IMR-90 (cell line): ENCODE measurements at regions not wholly inside any gene's neighbourhood (a gene's known extent, or its start where the extent isn't known, plus 50 kb on each side); places are given as distances from the start of the nearest gene placed in this dataset.

ENCODE experiments used
- ATAC-seq: fragments of 200-7000 bp; cut with Tn5 transposase; 2 replicates; pipeline ENCODE4 v1.9.1; 2020; ENCODE audit warnings: low read depth, mild to moderate bottlenecking, moderate library complexity
- BruUV-seq: library from RNA; stranded (reverse); fragments of 400-500 nt; replicated peaks from 2 replicates; lab custom pipeline; 2021; lab: Mats Ljungman, UMichigan
- CTCF ChIA-PET: fragments of 300-600 bp; formaldehyde crosslinking; extraction: SDS; loops from one replicate; lab custom pipeline; 2021; ENCODE audit warnings: antibody characterized with exemption; lab: Yijun Ruan, JAX
- POLR2A ChIA-PET: fragments of 300-600 bp; sonication (Branson Sonifier 250); formaldehyde crosslinking; loops from one replicate; lab custom pipeline; 2022; ENCODE audit warnings: antibody characterized with exemption; ENCODE audit not compliant: unreplicated experiment; lab: Charles Lee
- DNase-seq: peaks from one replicate; pipeline ENCODE4 v3.0.0; 2013
- H2AFZ ChIP-seq: replicated peaks from 2 replicates; pipeline ENCODE3; 2013; ENCODE audit warnings: low read length, mild to moderate bottlenecking; ENCODE audit not compliant: poor library complexity
- H2AK5ac ChIP-seq: 2 replicates; pipeline ENCODE4 v1.6.1; 2013; ENCODE audit warnings: low read depth, low read length, inconsistent platforms
- H2AK9ac ChIP-seq: replicated peaks from 2 replicates; pipeline ENCODE3; 2013; ENCODE audit warnings: mild to moderate bottlenecking, low read depth, low read length, moderate library complexity; ENCODE audit not compliant: poor library complexity
- H2BK120ac ChIP-seq: 2 replicates; pipeline ENCODE4 v1.6.1; 2013; ENCODE audit warnings: low read depth, low read length, inconsistent platforms
- H2BK15ac ChIP-seq: 3 replicates; pipeline ENCODE4 v1.6.1; 2013; ENCODE audit warnings: low read depth, low read length, inconsistent platforms
- H2BK20ac ChIP-seq: 2 replicates; pipeline ENCODE4 v1.6.1; 2013; ENCODE audit warnings: low read depth, mild to moderate bottlenecking, inconsistent platforms, low read length, moderate library complexity
- H2BK5ac ChIP-seq: 2 replicates; pipeline ENCODE4 v1.6.1; 2013; ENCODE audit warnings: mild to moderate bottlenecking, low read depth, low read length, inconsistent platforms; ENCODE audit not compliant: poor library complexity, severe bottlenecking
- H3K14ac ChIP-seq: replicated peaks from 2 replicates; pipeline ENCODE4 v1.6.1; 2013; ENCODE audit warnings: low read depth, low read length, inconsistent platforms
- H3K18ac ChIP-seq: 2 replicates; pipeline ENCODE4 v1.6.1; 2013; ENCODE audit warnings: low read depth, low read length, control low read depth
- H3K23ac ChIP-seq: 2 replicates; pipeline ENCODE4 v1.6.1; 2013; ENCODE audit warnings: low read depth, low read length, inconsistent platforms
- H3K27ac ChIP-seq: 2 replicates; pipeline ENCODE4 v1.5.1; 2013; ENCODE audit warnings: mild to moderate bottlenecking, control low read depth, low read length; ENCODE audit not compliant: insufficient read depth
- H3K27me3 ChIP-seq: 2 replicates; pipeline ENCODE4 v1.6.1; 2013; ENCODE audit warnings: low read length; ENCODE audit not compliant: control insufficient read depth, insufficient read depth
- H3K36me3 ChIP-seq: 2 replicates; pipeline ENCODE4 v1.6.1; 2013; ENCODE audit warnings: low read length, mixed read lengths; ENCODE audit not compliant: control insufficient read depth, insufficient read depth
- H3K4ac ChIP-seq: 2 replicates; pipeline ENCODE4 v1.6.1; 2013; ENCODE audit warnings: low read depth, low read length, inconsistent platforms
- H3K4me1 ChIP-seq: 2 replicates; pipeline ENCODE4 v1.6.1; 2013; ENCODE audit warnings: low read length, mixed read lengths; ENCODE audit not compliant: control insufficient read depth, insufficient read depth
- H3K4me2 ChIP-seq: 2 replicates; pipeline ENCODE4 v1.6.1; 2013; ENCODE audit warnings: low read depth, mild to moderate bottlenecking, control low read depth, low read length, moderate library complexity
- H3K4me3 ChIP-seq: 2 replicates; pipeline ENCODE4 v1.5.1; 2013; ENCODE audit warnings: low read depth, mild to moderate bottlenecking, control low read depth, low read length, moderate library complexity; ENCODE audit not compliant: insufficient read depth
- H3K56ac ChIP-seq: 2 replicates; pipeline ENCODE4 v1.6.1; 2013; ENCODE audit warnings: low read length, inconsistent platforms; ENCODE audit not compliant: insufficient read depth; ENCODE audit errors: extremely low read depth
- H3K79me1 ChIP-seq, 2 experiments: 2 replicates each; pipeline ENCODE4 v1.6.1; 2013; ENCODE audit warnings: low read length in 2 of 2, inconsistent platforms in 1 of 2, low read depth in 1 of 2
- H3K9ac ChIP-seq: 2 replicates; pipeline ENCODE4 v1.6.1; 2013; ENCODE audit warnings: low read depth, low read length, control low read depth
- H3K9me1 ChIP-seq: 2 replicates; pipeline ENCODE4 v1.6.1; 2013; ENCODE audit warnings: low read length, inconsistent platforms; ENCODE audit not compliant: insufficient read depth
- H3K9me3 ChIP-seq: 2 replicates; pipeline ENCODE4 v1.6.1; 2013; ENCODE audit warnings: low read length; ENCODE audit not compliant: control insufficient read depth, insufficient read depth
- H4K20me1 ChIP-seq: 2 replicates; pipeline ENCODE4 v1.6.1; 2013; ENCODE audit warnings: low read length, inconsistent platforms; ENCODE audit not compliant: insufficient read depth
- H4K5ac ChIP-seq: 2 replicates; pipeline ENCODE4 v1.6.1; 2013; ENCODE audit warnings: mild to moderate bottlenecking, low read depth, low read length, control low read depth
- H4K8ac ChIP-seq, 2 experiments: 2 replicates each; pipeline ENCODE4 v1.6.1; 2013; ENCODE audit warnings: low read depth in 2 of 2, low read length in 2 of 2, control low read depth in 1 of 2, inconsistent platforms in 1 of 2
- H4K91ac ChIP-seq: 2 replicates; pipeline ENCODE4 v1.6.1; 2013; ENCODE audit warnings: low read depth, low read length, inconsistent platforms; ENCODE audit not compliant: insufficient read depth
- CHD1 ChIP-seq: IDR thresholded peaks from 2 replicates; pipeline ENCODE4 v1.6.1; 2012; ENCODE audit warnings: low read depth, low read length, improper control_type of control experiment
- CTCF ChIP-seq: conservative IDR thresholded peaks from 2 replicates; pipeline ENCODE4 v1.5.1; 2012; ENCODE audit warnings: mild to moderate bottlenecking, low read depth, low read length, improper control_type of control experiment
- ELK1 ChIP-seq: fragments of 150-350 bp; IDR thresholded peaks from 2 replicates; pipeline ENCODE4 v1.6.1; 2016; ENCODE audit warnings: low read depth, mild to moderate bottlenecking, low read length, moderate library complexity, borderline replicate concordance
- MAFK ChIP-seq: IDR thresholded peaks from 2 replicates; pipeline ENCODE4 v1.6.1; 2012; ENCODE audit warnings: low read depth, low read length, improper control_type of control experiment
- MAZ ChIP-seq: IDR thresholded peaks from 2 replicates; pipeline ENCODE4 v1.6.1; 2012; ENCODE audit warnings: low read depth, mild to moderate bottlenecking, low read length, improper control_type of control experiment, moderate library complexity, borderline replicate concordance
- RCOR1 ChIP-seq: IDR thresholded peaks from 2 replicates; pipeline ENCODE4 v1.6.1; 2012; ENCODE audit warnings: mild to moderate bottlenecking, low read length, improper control_type of control experiment; ENCODE audit not compliant: insufficient replicate concordance
- WGBS, 2 experiments: methylation state at CpG; one replicate each; pipeline versions ENCODE4 v1.1.5 to v1.1.7; 2013; ENCODE audit warnings: missing lambda C conversion rate in 2 of 2; ENCODE audit not compliant: insufficient read length in 1 of 2; ENCODE audit errors: extremely low coverage in 2 of 2; 5-methylcytosine and 5-hydroxymethylcytosine counted together
- dilution Hi-C: fragments of 300-500 bp; cut with HindIII; formaldehyde crosslinking; loops from one replicate; pipeline ENCODE4 v1.14.3; 2018; ENCODE audit warnings: low sequenced_read_pairs; ENCODE audit not compliant: unreplicated experiment
- in situ Hi-C: fragments of 300-500 bp; cut with MboI; formaldehyde crosslinking; loops from 3 replicates; pipeline ENCODE4 v1.14.3; 2019; ENCODE audit warnings: low sequenced_read_pairs, inconsistent platforms, mixed read lengths
- intact Hi-C: fragments of 100-400 bp; cut with micrococcal nuclease; formaldehyde crosslinking; loops from 2 replicates; pipeline ENCODE4 v1.10.0; 2022

- H3K79me1 ChIP-seq = no peaks in the 10 kb centered on the region
- H3K18ac ChIP-seq = no peak overlapping the region
- intact Hi-C loops (no loop called here), in situ Hi-C loops (no loop called here), dilution Hi-C loops (no loop called here)
- POLR2A ChIA-PET = no interaction called here
- H3K56ac ChIP-seq = no peak overlapping the region
- CTCF ChIA-PET = no interaction called here
- no peak overlapping the region for H4K5ac ChIP-seq
- H3K36me3 ChIP-seq = no peaks in the 10 kb centered on the region
- H2AK9ac ChIP-seq = no peak overlapping the region
- no CpG with 5 or more reads among the region's 6 CpGs for WGBS, 2 experiments
- H3K9ac ChIP-seq = no peak overlapping the region
- no peaks in the 10 kb centered on the region for H3K4me1 ChIP-seq
- H2AFZ ChIP-seq = no peak overlapping the region
- no peak overlapping the region for H2BK15ac ChIP-seq
- no peak overlapping the region for H2AK5ac ChIP-seq
- H3K4me2 ChIP-seq = no peak overlapping the region
- no peak overlapping the region for H3K14ac ChIP-seq
- no peak overlapping the region for H2BK5ac ChIP-seq
- H3K27ac ChIP-seq = no peak overlapping the region
- no peaks in the 10 kb centered on the region for H4K20me1 ChIP-seq
- ATAC-seq = no peak
- no TSS peak for BruUV-seq
- H3K4me3 ChIP-seq = no peak overlapping the region
- TF ChIP-seq RCOR1 = no peak
- no peak for TF ChIP-seq CTCF
- TF ChIP-seq CHD1 = no peak
- no peak for TF ChIP-seq MAFK
- no peak for TF ChIP-seq ELK1
- no peak for TF ChIP-seq MAZ
- no peak overlapping the region for H3K4ac ChIP-seq
- H4K91ac ChIP-seq = no peak overlapping the region
- no peak overlapping the region for H2BK20ac ChIP-seq
- no peaks in the 10 kb centered on the region for H3K9me1 ChIP-seq
- H4K8ac ChIP-seq = no peak overlapping the region
- H2BK120ac ChIP-seq = no peak overlapping the region
- H3K27me3 ChIP-seq = no peaks in the 10 kb centered on the region
- H3K23ac ChIP-seq = no peak overlapping the region
- H3K9me3 ChIP-seq = no peaks in the 10 kb centered on the region
- DNase-seq = no peak
These were observed 97.2 kb upstream of the TEX51 start for GRCh38 chr2:126801473-126801872.
